ENCODE measurements at regions not wholly inside any gene's neighbourhood (a gene's known extent, or its start where the extent isn't known, plus 50 kb on each side); places are given as distances from the start of the nearest gene placed in this dataset.

DNA sequence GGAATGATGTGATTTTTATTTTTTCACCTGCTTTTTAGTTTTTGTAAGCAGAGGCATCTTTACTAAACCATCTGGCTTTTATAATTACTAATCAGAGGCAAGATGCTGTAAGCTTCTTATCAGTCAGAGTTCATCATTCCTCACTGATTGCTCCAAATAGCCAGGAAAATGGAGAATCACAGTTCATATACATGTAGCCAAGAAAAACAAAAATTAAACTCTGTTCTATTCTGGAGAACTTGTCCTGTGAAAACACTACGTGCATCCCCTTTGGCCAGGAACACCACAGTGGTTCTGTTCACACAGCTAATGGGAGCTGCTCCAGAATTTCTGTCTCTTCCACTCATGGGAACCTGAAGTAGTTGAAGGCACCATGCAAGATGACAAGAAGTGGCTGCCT lies 725.5 kb upstream of the CHRM3 start:
- no peak for DNase-seq (ENCODE audit: low read depth)
- H3K4me3 ChIP-seq (ENCODE audit: low read depth, low read length): no peak overlapping the region
- TF ChIP-seq, protein P1, sequence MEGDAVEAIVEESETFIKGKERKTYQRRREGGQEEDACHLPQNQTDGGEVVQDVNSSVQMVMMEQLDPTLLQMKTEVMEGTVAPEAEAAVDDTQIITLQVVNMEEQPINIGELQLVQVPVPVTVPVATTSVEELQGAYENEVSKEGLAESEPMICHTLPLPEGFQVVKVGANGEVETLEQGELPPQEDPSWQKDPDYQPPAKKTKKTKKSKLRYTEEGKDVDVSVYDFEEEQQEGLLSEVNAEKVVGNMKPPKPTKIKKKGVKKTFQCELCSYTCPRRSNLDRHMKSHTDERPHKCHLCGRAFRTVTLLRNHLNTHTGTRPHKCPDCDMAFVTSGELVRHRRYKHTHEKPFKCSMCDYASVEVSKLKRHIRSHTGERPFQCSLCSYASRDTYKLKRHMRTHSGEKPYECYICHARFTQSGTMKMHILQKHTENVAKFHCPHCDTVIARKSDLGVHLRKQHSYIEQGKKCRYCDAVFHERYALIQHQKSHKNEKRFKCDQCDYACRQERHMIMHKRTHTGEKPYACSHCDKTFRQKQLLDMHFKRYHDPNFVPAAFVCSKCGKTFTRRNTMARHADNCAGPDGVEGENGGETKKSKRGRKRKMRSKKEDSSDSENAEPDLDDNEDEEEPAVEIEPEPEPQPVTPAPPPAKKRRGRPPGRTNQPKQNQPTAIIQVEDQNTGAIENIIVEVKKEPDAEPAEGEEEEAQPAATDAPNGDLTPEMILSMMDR (IDR thresholded peaks at IDR 0.05; ENCODE audit: insufficient read depth, low read depth, low read length, missing control alignments): no peak

DNA sequence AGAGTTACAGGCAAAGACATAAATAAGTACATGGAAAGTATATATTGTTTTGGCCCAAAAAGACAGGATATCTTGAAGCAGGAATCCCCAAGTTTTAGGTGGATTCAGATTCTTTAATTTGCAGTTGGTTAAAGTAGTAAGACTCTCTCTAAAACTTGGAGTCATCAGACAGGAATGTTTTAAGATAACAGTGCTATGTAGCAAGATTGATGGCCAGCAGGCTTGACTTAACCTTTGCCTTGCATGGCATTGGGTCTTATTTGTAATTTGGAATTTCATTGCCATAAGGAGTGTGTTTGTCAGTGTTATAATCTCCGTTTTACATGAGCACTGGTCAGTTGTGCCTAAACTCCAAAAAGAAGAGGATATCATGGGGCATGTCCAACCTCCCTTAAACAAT lies 727.6 kb upstream of the CHRM3 start:
- no peak for DNase-seq (ENCODE audit: low read depth)
- no peak overlapping the region for H3K4me3 ChIP-seq (ENCODE audit: low read depth, low read length)
- TF ChIP-seq, protein P1 (IDR thresholded peaks at IDR 0.05; ENCODE audit: insufficient read depth, low read depth, low read length, missing control alignments): no peak

DNA sequence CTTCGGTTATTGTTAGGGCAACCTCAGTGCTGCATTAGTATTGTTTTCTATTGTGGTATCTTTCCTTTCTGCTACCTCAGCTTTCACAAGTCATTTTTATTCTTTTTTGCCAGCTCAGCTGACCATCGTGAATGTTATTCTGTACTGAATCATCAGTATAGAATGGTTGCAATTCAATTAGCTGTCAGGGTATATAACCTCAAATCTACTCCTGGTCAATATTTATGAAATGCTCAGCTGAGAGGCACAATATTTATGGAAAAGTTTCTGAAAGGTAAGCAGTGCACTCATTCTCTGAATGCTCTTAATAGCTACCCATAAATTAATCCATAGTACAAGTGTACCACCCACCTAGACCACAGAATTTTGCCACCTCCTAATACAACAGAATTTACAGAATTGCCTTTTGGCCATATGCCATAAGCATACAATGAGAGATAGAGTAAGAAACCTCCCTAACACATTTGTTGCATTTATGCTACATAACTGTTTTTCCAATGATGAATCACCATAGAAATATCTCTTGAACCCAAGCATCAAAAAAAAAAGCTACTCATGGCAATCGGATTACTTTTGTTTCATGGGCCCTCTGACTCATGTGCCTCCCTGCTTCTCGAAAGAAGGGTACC lies 732.6 kb upstream of the CHRM3 start:
- no peak for DNase-seq (ENCODE audit: low read depth)
- H3K4me3 ChIP-seq (ENCODE audit: low read depth, low read length): no peak overlapping the region
- TF ChIP-seq, protein P1 (IDR thresholded peaks at IDR 0.05; ENCODE audit: insufficient read depth, low read depth, low read length, missing control alignments): no peak

DNA sequence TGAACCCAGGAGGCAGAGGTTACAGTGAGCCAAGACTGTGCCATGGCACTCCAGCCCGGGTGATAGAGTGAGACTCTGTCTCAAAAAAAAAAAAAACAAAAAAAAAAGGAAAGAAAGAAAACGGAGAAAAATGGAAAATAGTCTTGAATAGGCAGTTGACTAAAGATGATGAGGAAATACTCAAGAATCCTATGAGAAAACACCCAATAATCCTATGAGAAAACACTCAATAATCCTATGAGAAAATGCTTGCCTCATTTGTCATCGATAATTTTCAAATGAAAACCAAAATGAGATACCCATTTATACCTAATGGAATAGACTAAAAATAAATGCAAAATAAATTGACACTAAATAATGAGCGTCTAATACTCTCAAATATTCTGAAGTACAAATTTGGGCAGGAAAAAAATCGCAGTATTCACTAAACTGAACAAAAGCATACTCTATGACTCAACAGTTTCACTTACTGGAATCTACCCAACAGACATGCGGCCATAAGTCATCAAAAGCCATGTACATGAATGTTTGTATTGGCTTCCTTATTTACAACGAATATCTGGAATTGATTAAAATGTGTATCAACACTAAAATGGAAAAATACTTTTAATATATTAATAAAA lies 733.9 kb upstream of the CHRM3 start:
- TF ChIP-seq, protein P1 (IDR thresholded peaks at IDR 0.05; ENCODE audit: insufficient read depth, low read depth, low read length, missing control alignments): no peak
- no peak for DNase-seq (ENCODE audit: low read depth)
- H3K4me3 ChIP-seq (ENCODE audit: low read depth, low read length): no peak overlapping the region

DNA sequence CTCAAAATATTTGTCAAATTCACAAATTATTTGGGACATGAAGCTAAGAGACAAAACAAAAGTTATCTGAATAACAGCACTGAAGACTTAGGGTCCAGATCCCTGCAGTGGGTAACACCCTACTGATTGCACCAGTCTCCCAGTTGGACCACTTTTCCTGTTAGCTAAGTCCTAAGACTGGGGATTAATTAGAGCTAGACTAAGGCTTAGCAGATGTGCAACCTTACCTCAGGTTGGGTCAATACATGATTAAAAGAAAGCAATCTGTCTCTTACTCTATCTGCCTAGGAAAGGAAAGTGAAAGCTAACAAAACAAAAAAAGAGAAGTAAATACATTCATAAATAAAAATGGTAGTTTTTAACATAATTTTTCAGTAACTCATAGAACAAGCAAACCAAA lies 737.2 kb upstream of the CHRM3 start:
- no peak for DNase-seq (ENCODE audit: low read depth)

DNA sequence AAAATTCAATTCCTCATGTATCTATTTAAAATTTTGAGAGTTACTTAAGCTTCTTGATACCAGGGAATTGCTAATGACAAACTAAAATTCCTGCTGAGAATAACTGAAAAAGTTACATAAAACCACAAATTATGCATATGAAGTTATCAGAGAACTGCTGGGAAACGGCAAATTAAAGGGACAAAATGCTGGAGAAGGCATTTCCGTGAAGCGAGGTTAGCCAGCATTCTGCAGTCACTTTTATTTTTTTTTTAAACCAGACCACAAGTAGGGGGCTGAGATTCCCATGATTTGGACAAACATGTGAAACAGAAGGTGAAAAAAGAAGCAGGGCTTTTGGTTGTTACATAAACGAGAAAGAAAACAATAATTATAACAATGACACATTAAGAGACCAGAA lies 737.6 kb upstream of the CHRM3 start:
- TF ChIP-seq, protein P1 (IDR thresholded peaks at IDR 0.05; ENCODE audit: insufficient read depth, low read depth, low read length, missing control alignments): no peak
- H3K4me3 ChIP-seq (ENCODE audit: low read depth, low read length): no peak overlapping the region
- no peak for DNase-seq (ENCODE audit: low read depth)

More for the DNA sequence above, 737.2 kb upstream of the CHRM3 start:
- H3K4me3 ChIP-seq (ENCODE audit: low read depth, low read length): no peak overlapping the region
- TF ChIP-seq, protein P1 (IDR thresholded peaks at IDR 0.05; ENCODE audit: insufficient read depth, low read depth, low read length, missing control alignments): no peak

DNA sequence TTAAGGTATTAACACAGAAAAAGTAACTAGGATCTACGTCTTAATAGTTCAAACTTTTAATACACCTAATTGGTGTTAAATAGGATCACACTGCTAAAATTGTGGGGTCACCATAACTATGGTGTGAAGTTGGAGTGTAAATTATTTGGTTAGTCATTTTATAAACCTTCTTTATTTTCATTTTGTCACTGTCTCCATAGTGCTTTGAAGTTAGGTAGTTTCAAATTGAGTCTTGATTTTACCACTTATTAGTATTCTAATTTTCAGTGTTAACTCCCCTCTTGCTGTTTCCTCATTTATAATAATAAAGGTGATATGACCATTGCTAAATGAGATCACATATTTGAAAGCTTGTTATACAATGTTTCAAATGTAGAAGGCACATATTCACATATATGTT lies 738.1 kb upstream of the CHRM3 start:
- DNase-seq (ENCODE audit: low read depth): no peak
- TF ChIP-seq, protein P1 (IDR thresholded peaks at IDR 0.05; ENCODE audit: insufficient read depth, low read depth, low read length, missing control alignments): no peak
- no peak overlapping the region for H3K4me3 ChIP-seq (ENCODE audit: low read depth, low read length)
